Ovary (tissue), 3 donors: ENCODE measurements at regions not wholly inside any gene's neighbourhood (a gene's known extent, or its start where the extent isn't known, plus 50 kb on each side); places are given as distances from the start of the nearest gene placed in this dataset.

ENCODE experiments used
- EP300 ChIP-seq: sonication (generic); formaldehyde crosslinking; IDR thresholded peaks from one replicate; pipeline ENCODE4 v1.6.1; 2017; ENCODE audit warnings: antibody characterized with exemption
- POLR2A ChIP-seq: fragments of 450-650 bp; IDR thresholded peaks from one replicate; pipeline ENCODE4 v1.6.1; 2017; ENCODE audit warnings: antibody characterized with exemption, mild to moderate bottlenecking, moderate library complexity
- TF ChIP-seq, protein P1 (sequence below), 3 donors: fragments of 450-650 bp in 2 of 3; fragments of 200-600 bp in 1 of 3; IDR thresholded peaks; one replicate each; pipeline versions ENCODE4 v1.5.1 to v1.8.0; 2016 to 2022; ENCODE audit warnings: antibody characterized with exemption in 3 of 3, mild to moderate bottlenecking in 1 of 3
- donor health status: DM: no; HTN: no; CAD: no.

DNA sequence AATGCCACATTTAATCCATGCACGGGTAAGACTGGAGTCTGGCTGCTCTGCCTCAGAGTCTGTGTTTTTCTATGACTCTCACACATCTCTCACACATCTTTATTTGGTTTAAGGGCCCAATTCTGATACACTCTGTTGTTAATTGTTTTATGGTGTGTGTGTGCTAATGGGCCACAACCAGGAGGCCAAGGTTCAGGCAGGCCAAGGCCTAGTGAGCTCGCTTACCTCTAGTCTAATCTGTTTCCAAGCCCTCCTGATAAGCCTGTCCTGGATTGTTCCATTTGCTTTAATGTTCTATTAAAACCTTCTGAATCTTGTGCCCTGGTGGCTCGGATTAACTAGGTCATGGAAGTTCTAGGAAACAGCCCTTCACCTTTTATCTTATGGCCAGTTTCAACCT lies 445.4 kb upstream of the DPH6 start:
- TF ChIP-seq, protein P1, sequence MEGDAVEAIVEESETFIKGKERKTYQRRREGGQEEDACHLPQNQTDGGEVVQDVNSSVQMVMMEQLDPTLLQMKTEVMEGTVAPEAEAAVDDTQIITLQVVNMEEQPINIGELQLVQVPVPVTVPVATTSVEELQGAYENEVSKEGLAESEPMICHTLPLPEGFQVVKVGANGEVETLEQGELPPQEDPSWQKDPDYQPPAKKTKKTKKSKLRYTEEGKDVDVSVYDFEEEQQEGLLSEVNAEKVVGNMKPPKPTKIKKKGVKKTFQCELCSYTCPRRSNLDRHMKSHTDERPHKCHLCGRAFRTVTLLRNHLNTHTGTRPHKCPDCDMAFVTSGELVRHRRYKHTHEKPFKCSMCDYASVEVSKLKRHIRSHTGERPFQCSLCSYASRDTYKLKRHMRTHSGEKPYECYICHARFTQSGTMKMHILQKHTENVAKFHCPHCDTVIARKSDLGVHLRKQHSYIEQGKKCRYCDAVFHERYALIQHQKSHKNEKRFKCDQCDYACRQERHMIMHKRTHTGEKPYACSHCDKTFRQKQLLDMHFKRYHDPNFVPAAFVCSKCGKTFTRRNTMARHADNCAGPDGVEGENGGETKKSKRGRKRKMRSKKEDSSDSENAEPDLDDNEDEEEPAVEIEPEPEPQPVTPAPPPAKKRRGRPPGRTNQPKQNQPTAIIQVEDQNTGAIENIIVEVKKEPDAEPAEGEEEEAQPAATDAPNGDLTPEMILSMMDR (IDR thresholded peaks at IDR 0.05): no peak
- TF ChIP-seq EP300 (no peak), POLR2A (no peak)
